Upper lobe of left lung (tissue), 6 donors: ENCODE measurements at regions not wholly inside any gene's neighbourhood (a gene's known extent, or its start where the extent isn't known, plus 50 kb on each side); places are given as distances from the start of the nearest gene placed in this dataset.

ENCODE experiments used
- ATAC-seq, 2 donors: fragments of 200-7000 bp; cut with Tn5 transposase; one replicate each; pipeline ENCODE4 v1.9.1; 2022; ENCODE audit warnings: mild to moderate bottlenecking in 2 of 2, moderate library complexity in 2 of 2; ENCODE audit not compliant: low FRiP score in 2 of 2
- DNase-seq, 2 donors: peaks; one replicate each; pipeline ENCODE4 v3.0.0-alpha.2; 2019 to 2020
- H3K27ac ChIP-seq, 4 donors: fragments of 200-600 bp; sonication (generic); one replicate each; pipeline ENCODE4 v1.5.1; 2016 to 2019
- H3K27me3 ChIP-seq, 4 donors: fragments of 200-600 bp; sonication (generic); one replicate each; pipeline ENCODE4 v1.5.1; 2017 to 2019
- H3K36me3 ChIP-seq, 4 donors: fragments of 200-600 bp; sonication (generic); one replicate each; pipeline ENCODE4 v1.5.1; 2016 to 2019
- H3K4me1 ChIP-seq, 4 donors: fragments of 200-600 bp; sonication (generic); one replicate each; pipeline ENCODE4 v1.5.1; 2018 to 2019
- H3K4me3 ChIP-seq, 4 donors: fragments of 200-600 bp; sonication (generic); one replicate each; pipeline ENCODE4 v1.5.1; 2017 to 2019; ENCODE audit warnings: mild to moderate bottlenecking in 2 of 4, moderate library complexity in 1 of 4
- H3K9me3 ChIP-seq, 4 donors: fragments of 200-600 bp; sonication (generic); one replicate each; pipeline ENCODE4 v1.5.1; 2018 to 2019
- EP300 ChIP-seq, 4 donors: sonication (generic); formaldehyde crosslinking; IDR thresholded peaks; one replicate each; pipeline ENCODE4 v1.5.1; 2017; ENCODE audit warnings: antibody characterized with exemption in 4 of 4, control low read depth in 2 of 4
- POLR2A ChIP-seq, 4 donors: fragments of 450-650 bp; IDR thresholded peaks; one replicate each; pipeline ENCODE4 v1.5.1; 2016 to 2017; ENCODE audit warnings: antibody characterized with exemption in 4 of 4, mild to moderate bottlenecking in 2 of 4
- POLR2AphosphoS5 ChIP-seq, 2 donors: sonication (generic); formaldehyde crosslinking; IDR thresholded peaks; one replicate each; pipeline ENCODE4 v1.5.1; 2017; ENCODE audit warnings: antibody characterized with exemption in 2 of 2
- WGBS, 2 donors: methylation state at CpG; one replicate each; pipeline ENCODE4 v1.1.5; 2017 to 2018; 5-methylcytosine and 5-hydroxymethylcytosine counted together
- TF ChIP-seq, protein P1 (sequence below), 6 experiments: fragments of 450-650 bp in 4 of 6; fragments of 200-600 bp in 2 of 6; sonication (generic) in 2 of 6; IDR thresholded peaks; one replicate each; pipeline ENCODE4 v1.5.1; 2016 to 2019; ENCODE audit warnings: antibody characterized with exemption in 6 of 6
- donor health status: DM: no; HTN: no; CAD: no; lungs with moderate emphysema.
- donor health status: DM: no; HTN: yes; CAD: no; lungs with severe emphysema.

DNA sequence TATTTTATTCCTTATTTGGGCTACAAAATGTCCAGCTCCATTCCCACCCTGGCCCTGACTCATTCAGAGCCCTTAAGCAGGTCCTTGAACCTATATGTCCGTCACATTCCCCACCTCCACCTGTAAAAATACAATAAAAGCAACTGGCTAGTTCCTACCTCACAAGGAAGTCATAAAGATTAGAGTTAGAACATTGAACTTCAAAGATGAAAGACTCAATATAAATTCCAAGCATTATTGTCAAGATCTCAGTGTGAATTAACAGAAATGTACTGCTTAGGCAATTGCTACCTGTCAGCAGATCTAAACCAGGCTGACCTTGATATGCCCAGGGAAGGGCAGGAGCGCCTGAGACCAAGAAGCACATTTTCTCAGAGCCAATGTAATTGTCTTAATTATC lies 221.8 kb downstream of the ENC1 start:
- no peaks in the 10 kb centered on the region for H3K36me3 ChIP-seq
- DNase-seq (no peak), ATAC-seq (no peak)
- peaks cover 0 to 5% (median 0%) of the 10 kb centered on the region in 4 donors for H3K27me3 ChIP-seq
- no peaks in the 10 kb centered on the region for H3K9me3 ChIP-seq
- H3K4me3 ChIP-seq, result no peak overlapping the region
- TF ChIP-seq EP300 (IDR thresholded peaks at IDR 0.05) (no peak), POLR2AphosphoS5 (IDR thresholded peaks at IDR 0.05) (no peak), POLR2A (IDR thresholded peaks at IDR 0.05) (no peak)
- TF ChIP-seq, protein P1, sequence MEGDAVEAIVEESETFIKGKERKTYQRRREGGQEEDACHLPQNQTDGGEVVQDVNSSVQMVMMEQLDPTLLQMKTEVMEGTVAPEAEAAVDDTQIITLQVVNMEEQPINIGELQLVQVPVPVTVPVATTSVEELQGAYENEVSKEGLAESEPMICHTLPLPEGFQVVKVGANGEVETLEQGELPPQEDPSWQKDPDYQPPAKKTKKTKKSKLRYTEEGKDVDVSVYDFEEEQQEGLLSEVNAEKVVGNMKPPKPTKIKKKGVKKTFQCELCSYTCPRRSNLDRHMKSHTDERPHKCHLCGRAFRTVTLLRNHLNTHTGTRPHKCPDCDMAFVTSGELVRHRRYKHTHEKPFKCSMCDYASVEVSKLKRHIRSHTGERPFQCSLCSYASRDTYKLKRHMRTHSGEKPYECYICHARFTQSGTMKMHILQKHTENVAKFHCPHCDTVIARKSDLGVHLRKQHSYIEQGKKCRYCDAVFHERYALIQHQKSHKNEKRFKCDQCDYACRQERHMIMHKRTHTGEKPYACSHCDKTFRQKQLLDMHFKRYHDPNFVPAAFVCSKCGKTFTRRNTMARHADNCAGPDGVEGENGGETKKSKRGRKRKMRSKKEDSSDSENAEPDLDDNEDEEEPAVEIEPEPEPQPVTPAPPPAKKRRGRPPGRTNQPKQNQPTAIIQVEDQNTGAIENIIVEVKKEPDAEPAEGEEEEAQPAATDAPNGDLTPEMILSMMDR (IDR thresholded peaks at IDR 0.05), result no peak
- peaks cover 3 to 10% (median 7%) of the 10 kb centered on the region in 4 donors for H3K4me1 ChIP-seq
- 88 to 93% methylated on average over 2 of the region's 2 CpGs for WGBS, 2 donors
- H3K27ac ChIP-seq, result no peak overlapping the region

DNA sequence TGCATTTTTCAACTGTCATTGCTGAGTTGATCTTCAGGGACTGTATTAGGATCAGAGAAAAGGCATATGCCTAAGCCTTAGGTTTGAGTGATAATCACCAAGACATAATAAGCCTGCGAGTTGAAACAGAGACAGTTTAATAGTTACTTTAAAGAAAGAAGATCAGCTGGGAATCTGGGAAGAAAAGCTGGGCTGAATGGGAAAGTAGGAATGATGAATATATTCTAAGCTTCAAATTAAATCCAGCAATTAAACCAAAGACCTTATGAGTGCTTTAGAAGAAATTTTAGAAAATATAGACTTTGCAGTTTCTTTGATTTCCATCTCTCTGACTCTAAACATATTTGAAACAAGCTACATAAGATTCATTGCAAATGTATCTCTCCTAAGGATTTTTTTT lies 222.3 kb downstream of the ENC1 start:
- TF ChIP-seq EP300 (IDR thresholded peaks at IDR 0.05), result no peak
- TF ChIP-seq POLR2A (IDR thresholded peaks at IDR 0.05), result no peak
- TF ChIP-seq, protein P1 (IDR thresholded peaks at IDR 0.05), result no peak
- no peak overlapping the region for H3K4me3 ChIP-seq
- peaks cover 0 to 5% (median 0%) of the 10 kb centered on the region in 4 donors for H3K27me3 ChIP-seq
- no peaks in the 10 kb centered on the region for H3K36me3 ChIP-seq
- WGBS, 2 donors, result 89 to 97% methylated on average over 1 of the region's 1 CpG
- H3K9me3 ChIP-seq, result no peaks in the 10 kb centered on the region
- DNase-seq, result no peak
- no peak for ATAC-seq
- H3K4me1 ChIP-seq, result peaks cover 3 to 10% (median 7%) of the 10 kb centered on the region in 4 donors
- H3K27ac ChIP-seq, result no peak overlapping the region

DNA sequence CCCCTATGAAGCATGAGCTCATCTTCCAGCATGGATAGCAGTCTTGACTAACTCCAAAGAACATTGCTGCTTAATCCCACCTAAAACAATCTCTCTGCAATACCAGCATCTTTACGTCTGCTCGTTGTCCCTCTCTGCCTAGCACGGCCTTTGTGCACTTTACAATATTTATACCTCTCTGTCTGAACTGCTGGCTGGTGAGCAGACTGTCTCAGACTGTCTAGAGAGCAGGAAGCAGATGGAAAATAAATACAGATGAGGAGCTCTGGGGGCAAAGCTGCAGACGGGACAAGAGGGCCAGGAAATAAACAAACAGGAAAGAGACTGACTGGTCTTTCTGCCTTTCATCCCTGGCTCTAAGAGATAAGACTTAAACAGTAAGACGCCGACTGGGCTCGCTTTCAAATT lies 224.8 kb downstream of the ENC1 start:
- Histone ChIP-seq H3K4me3 (no peak overlapping the region), H3K27me3 (no peaks in the 10 kb centered on the region), H3K9me3 (no peaks in the 10 kb centered on the region), H3K4me1 (peaks cover 5 to 10% (median 5%) of the 10 kb centered on the region in 4 donors), H3K27ac (peak overlapping the region in 1 of 4 donors; percentile 6), H3K36me3 (no peaks in the 10 kb centered on the region)
- TF ChIP-seq POLR2A (IDR thresholded peaks at IDR 0.05) (no peak), EP300 (IDR thresholded peaks at IDR 0.05) (peak in 1 of 4 donors; percentile 24), POLR2AphosphoS5 (IDR thresholded peaks at IDR 0.05) (peak in 1 of 2 donors; percentile 54)
- TF ChIP-seq, protein P1 (IDR thresholded peaks at IDR 0.05), result no peak
- DNase-seq (no peak), ATAC-seq (peak in 1 of 2 donors; percentile 57)
- WGBS, 2 donors, result 15 to 18% methylated on average over 7 of the region's 7 CpGs

DNA sequence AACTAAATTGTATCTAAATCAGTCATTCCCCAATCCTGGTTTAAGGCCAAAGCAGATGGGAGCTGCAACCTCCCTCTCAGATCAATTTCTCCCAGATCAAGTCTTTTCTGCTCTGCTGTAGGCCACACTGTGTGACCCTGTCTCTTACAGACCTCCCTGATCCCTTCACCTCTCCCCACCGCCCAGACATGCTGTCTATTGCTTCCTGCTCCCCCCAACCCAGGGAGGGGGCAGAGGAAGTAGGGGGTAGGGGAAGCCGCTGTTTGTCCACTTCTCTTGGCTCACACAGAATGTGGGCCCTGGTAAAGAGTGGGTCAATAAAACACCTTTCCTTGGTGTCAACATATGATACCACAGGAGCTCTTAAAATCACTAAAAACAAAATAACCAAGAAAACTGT lies 226.3 kb downstream of the ENC1 start:
- DNase-seq (no peak), ATAC-seq (no peak)
- no peak for TF ChIP-seq EP300 (IDR thresholded peaks at IDR 0.05)
- TF ChIP-seq, protein P1 (IDR thresholded peaks at IDR 0.05), result no peak
- TF ChIP-seq POLR2AphosphoS5 (IDR thresholded peaks at IDR 0.05), result no peak
- TF ChIP-seq POLR2A (IDR thresholded peaks at IDR 0.05), result no peak
- no peaks in the 10 kb centered on the region for H3K9me3 ChIP-seq
- WGBS, 2 donors, result 27 to 69% methylated on average over 2 of the region's 2 CpGs
- no peaks in the 10 kb centered on the region for H3K36me3 ChIP-seq
- peaks cover 5 to 15% (median 8%) of the 10 kb centered on the region in 4 donors for H3K4me1 ChIP-seq
- H3K27me3 ChIP-seq, result no peaks in the 10 kb centered on the region
- no peak overlapping the region for H3K4me3 ChIP-seq
- peak overlapping the region in 1 of 4 donors; percentile 7 for H3K27ac ChIP-seq

DNA sequence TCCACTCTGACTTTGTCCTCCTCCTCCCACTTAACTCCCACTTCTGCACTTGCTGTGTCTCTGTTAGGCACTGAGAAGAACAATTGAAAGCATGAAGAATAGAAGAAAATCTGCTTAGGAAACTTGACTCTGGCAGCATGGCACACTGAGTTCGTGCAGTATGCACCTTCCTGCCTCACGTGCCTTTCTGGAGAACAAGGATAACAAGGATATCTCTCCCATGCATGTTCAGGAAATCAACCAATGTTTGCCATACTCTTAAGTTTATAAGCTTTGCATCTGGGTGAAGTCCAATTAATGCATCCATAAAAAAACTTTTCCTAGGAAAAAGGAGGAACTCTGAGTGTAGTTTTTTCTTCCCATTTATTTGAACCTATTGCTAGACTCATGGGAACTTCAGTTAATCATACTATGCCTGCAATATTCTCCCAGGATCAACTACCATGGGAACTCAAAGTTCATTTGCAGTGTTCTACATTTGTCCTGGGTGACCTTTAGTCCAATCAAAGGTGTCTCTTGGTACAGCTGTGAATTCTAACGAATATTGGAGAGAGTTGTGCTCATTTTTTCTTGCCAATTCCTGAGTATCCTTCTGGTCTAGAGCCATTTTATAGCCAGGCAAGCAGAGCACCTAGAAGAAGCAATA lies 227.0 kb downstream of the ENC1 start:
- H3K4me3 ChIP-seq, result no peak overlapping the region
- no peaks in the 10 kb centered on the region for H3K27me3 ChIP-seq
- peaks cover 5 to 22% (median 11%) of the 10 kb centered on the region in 4 donors for H3K4me1 ChIP-seq
- no peaks in the 10 kb centered on the region for H3K9me3 ChIP-seq
- no peak overlapping the region for H3K27ac ChIP-seq
- no peak for ATAC-seq
- no peak for TF ChIP-seq POLR2A (IDR thresholded peaks at IDR 0.05)
- TF ChIP-seq POLR2AphosphoS5 (IDR thresholded peaks at IDR 0.05), result no peak
- TF ChIP-seq EP300 (IDR thresholded peaks at IDR 0.05), result no peak
- TF ChIP-seq, protein P1 (IDR thresholded peaks at IDR 0.05), result no peak
- DNase-seq, result no peak
- H3K36me3 ChIP-seq, result no peaks in the 10 kb centered on the region
- 44 to 68% methylated on average over 3 of the region's 3 CpGs for WGBS, 2 donors
